SU-DHL-6 (cell line): ENCODE measurements at regions not wholly inside any gene's neighbourhood (a gene's known extent, or its start where the extent isn't known, plus 50 kb on each side); places are given as distances from the start of the nearest gene placed in this dataset.

Experiments used
- H2AFZ ChIP-seq: fragments of 200-600 bp; sonication (generic); 2 replicates; pipeline ENCODE4 v1.6.1; 2014; ENCODE audit warnings: low read depth, mild to moderate bottlenecking, moderate library complexity, mixed read lengths, antibody characterized with exemption, low read length; ENCODE audit not compliant: severe bottlenecking
- H3F3A ChIP-seq: fragments of 200-600 bp; shearing (Covaris generic); 2 replicates; pipeline ENCODE4 v1.6.0; 2016; ENCODE audit warnings: antibody characterized with exemption, mild to moderate bottlenecking; ENCODE audit not compliant: insufficient read depth
- H3K27ac ChIP-seq: fragments of 200-600 bp; sonication (generic); 2 replicates; pipeline ENCODE4 v1.5.1; 2016; ENCODE audit warnings: low read depth, mild to moderate bottlenecking, low read length, moderate library complexity, mixed read lengths
- H3K27me3 ChIP-seq: fragments of 200-600 bp; sonication (generic), shearing (Covaris generic); 2 replicates; pipeline ENCODE4 v1.6.0; 2014; ENCODE audit warnings: mild to moderate bottlenecking, low read length
- H3K36me3 ChIP-seq: fragments of 200-600 bp; sonication (generic); 2 replicates; pipeline ENCODE4 v1.6.1; 2014; ENCODE audit warnings: mild to moderate bottlenecking, low read length, mixed read lengths
- H3K4me2 ChIP-seq: fragments of 300-600, 200-600 bp; shearing (Covaris generic), sonication (generic); 2 replicates; pipeline ENCODE4 v1.6.0; 2014; ENCODE audit warnings: low read length, low read depth, mild to moderate bottlenecking; ENCODE audit not compliant: poor library complexity, severe bottlenecking
- H3K4me3 ChIP-seq: fragments of 200-600 bp; sonication (generic); 2 replicates; pipeline ENCODE4 v1.5.1; 2014; ENCODE audit warnings: antibody characterized with exemption, low read length, mild to moderate bottlenecking, mixed read lengths; ENCODE audit not compliant: insufficient read depth, poor library complexity, severe bottlenecking
- H3K79me2 ChIP-seq: fragments of 200-600 bp; sonication (generic); 2 replicates; pipeline ENCODE4 v1.6.1; 2014; ENCODE audit warnings: mild to moderate bottlenecking, low read length, moderate library complexity; ENCODE audit not compliant: insufficient read depth
- H3K9ac ChIP-seq: fragments of 200-600 bp; sonication (generic); 2 replicates; pipeline ENCODE4 v1.7.0; 2014; ENCODE audit warnings: mild to moderate bottlenecking, low read length
- H3K9me2 ChIP-seq: fragments of 200-600 bp; sonication (generic); replicated peaks from 2 replicates; pipeline ENCODE4 v1.6.1; 2014; ENCODE audit warnings: low read length; ENCODE audit not compliant: insufficient read depth
- H3K9me3 ChIP-seq: fragments of 200-600 bp; sonication (generic); 2 replicates; pipeline ENCODE4 v1.6.1; 2014; ENCODE audit warnings: low read length, mixed read lengths; ENCODE audit not compliant: insufficient read depth
- H4K20me1 ChIP-seq: fragments of 200-600 bp; sonication (generic); 2 replicates; pipeline ENCODE4 v1.6.1; 2014; ENCODE audit warnings: low read depth, mild to moderate bottlenecking, antibody characterized with exemption, low read length, moderate library complexity, mixed read lengths
- CTCF ChIP-seq: fragments of 200-600 bp; sonication (generic); IDR thresholded peaks from one replicate; pipeline ENCODE4 v1.5.1; 2017; ENCODE audit warnings: antibody characterized with exemption, mild to moderate bottlenecking, low read length, moderate library complexity; ENCODE audit not compliant: insufficient read depth, poor library complexity, severe bottlenecking
- EZH2phosphoT487 ChIP-seq: fragments of 200-600 bp; sonication (generic), shearing (Covaris generic); conservative IDR thresholded peaks from 2 replicates; pipeline ENCODE4 v1.6.1; 2018; ENCODE audit warnings: mild to moderate bottlenecking, antibody characterized with exemption, low read length, moderate library complexity, mixed read lengths

- no peak overlapping the region for H2AFZ ChIP-seq
Observed at GRCh38 chr7:110388457-110388856, 702.5 kb upstream of the LRRN3 start.

GRCh38 chr7:110396021-110396420 lies 694.9 kb upstream of the LRRN3 start:
- Histone ChIP-seq H3K9ac (no peak overlapping the region), H4K20me1 (no peaks in the 10 kb centered on the region), H2AFZ (no peak overlapping the region), H3K4me2 (no peak overlapping the region), H3K36me3 (no peaks in the 10 kb centered on the region), H3K27me3 (no peaks in the 10 kb centered on the region), H3K27ac (no peak overlapping the region), H3K79me2 (no peaks in the 10 kb centered on the region), H3K9me2 (no peaks in the 10 kb centered on the region), H3K4me3 (no peak overlapping the region), H3K9me3 (no peaks in the 10 kb centered on the region), H3F3A (no peaks in the 10 kb centered on the region)
- TF ChIP-seq EZH2phosphoT487: no peak
- TF ChIP-seq CTCF: no peak

More at GRCh38 chr7:110388457-110388856, 702.5 kb upstream of the LRRN3 start:
- no peaks in the 10 kb centered on the region for H3K9me2 ChIP-seq
- no peak overlapping the region for H3K4me2 ChIP-seq
- TF ChIP-seq EZH2phosphoT487 (no peak), CTCF (no peak)
- no peak overlapping the region for H3K27ac ChIP-seq
- no peaks in the 10 kb centered on the region for H3K36me3 ChIP-seq
- no peaks in the 10 kb centered on the region for H4K20me1 ChIP-seq
- H3K4me3 ChIP-seq: no peak overlapping the region
- no peaks in the 10 kb centered on the region; the same call in 1 of the 2 replicates for H3K9me3 ChIP-seq
- no peaks in the 10 kb centered on the region for H3K79me2 ChIP-seq
- H3F3A ChIP-seq: no peaks in the 10 kb centered on the region
- no peak overlapping the region for H3K9ac ChIP-seq
- H3K27me3 ChIP-seq: no peaks in the 10 kb centered on the region

GRCh38 chr7:110397927-110398660 lies 692.8 kb upstream of the LRRN3 start:
- H3F3A ChIP-seq: no peaks in the 10 kb centered on the region
- H3K9ac ChIP-seq: no peak overlapping the region
- no peaks in the 10 kb centered on the region for H3K9me2 ChIP-seq
- no peak overlapping the region for H3K4me2 ChIP-seq
- H3K36me3 ChIP-seq: no peaks in the 10 kb centered on the region
- no peaks in the 10 kb centered on the region for H3K27me3 ChIP-seq
- TF ChIP-seq CTCF (no peak), EZH2phosphoT487 (no peak)
- no peak overlapping the region for H3K27ac ChIP-seq
- H3K79me2 ChIP-seq: no peaks in the 10 kb centered on the region
- no peak overlapping the region for H3K4me3 ChIP-seq
- H3K9me3 ChIP-seq: no peaks in the 10 kb centered on the region
- no peak overlapping the region for H2AFZ ChIP-seq
- H4K20me1 ChIP-seq: no peaks in the 10 kb centered on the region
